ENCODE measurements at regions not wholly inside any gene's neighbourhood (a gene's known extent, or its start where the extent isn't known, plus 50 kb on each side); places are given as distances from the start of the nearest gene placed in this dataset.

GRCh38 chr21:43286196-43286595 lies 117.4 kb downstream of the CRYAA start:
- TF ChIP-seq CTCF (conservative IDR thresholded peaks at IDR 0.05; ENCODE audit: low read length) (no peak), EZH2phosphoT487 (IDR thresholded peaks at IDR 0.05; ENCODE audit: borderline replicate concordance, low read depth, low read length) (no peak)
